ENCODE measurements at regions not wholly inside any gene's neighbourhood (a gene's known extent, or its start where the extent isn't known, plus 50 kb on each side); places are given as distances from the start of the nearest gene placed in this dataset.
"Not testable (repeated sequence)": the region's sequence is repeated elsewhere in the genome, so short reads cannot be mapped to it uniquely, and the experiment has no call there.

GRCh38 chr16:52309446-52310416 lies 237.2 kb downstream of the TOX3 start:
- DNase-seq (ENCODE audit: low spot score): no peak

GRCh38 chr16:52308051-52308450 lies 238.9 kb downstream of the TOX3 start:
- DNase-seq (ENCODE audit: low spot score): no peak

GRCh38 chr16:52301026-52301425 lies 245.9 kb downstream of the TOX3 start:
- DNase-seq (ENCODE audit: low spot score): no peak

- no peak for DNase-seq (ENCODE audit: low spot score)
Observed at GRCh38 chr16:52298769-52299168, 248.2 kb downstream of the TOX3 start.

- DNase-seq (ENCODE audit: low spot score): not testable (repeated sequence)
Observed at GRCh38 chr16:52296706-52297315, 250.1 kb downstream of the TOX3 start.

GRCh38 chr16:52296076-52296475 lies 250.9 kb downstream of the TOX3 start:
- no peak for DNase-seq (ENCODE audit: low spot score)

- DNase-seq (ENCODE audit: low spot score): no peak
Observed at GRCh38 chr16:52294660-52295059, 252.3 kb downstream of the TOX3 start.

- DNase-seq (ENCODE audit: low spot score): no peak
Observed at GRCh38 chr16:52293204-52293603, 253.7 kb downstream of the TOX3 start.

- no peak for DNase-seq (ENCODE audit: low spot score)
Observed at GRCh38 chr16:52283584-52284375, 263.2 kb downstream of the TOX3 start.

- DNase-seq (ENCODE audit: low spot score): no peak
Observed at GRCh38 chr16:52283018-52283417, 263.9 kb downstream of the TOX3 start.

- DNase-seq (ENCODE audit: low spot score): no peak
Observed at GRCh38 chr16:52280086-52280485, 266.9 kb downstream of the TOX3 start.

GRCh38 chr16:52271088-52271750 lies 275.7 kb downstream of the TOX3 start:
- DNase-seq (ENCODE audit: low spot score): no peak

- DNase-seq (ENCODE audit: low spot score): no peak
Observed at GRCh38 chr16:52265446-52265861, 281.5 kb downstream of the TOX3 start.

GRCh38 chr16:52257534-52257933 lies 289.4 kb downstream of the TOX3 start:
- DNase-seq (ENCODE audit: low spot score): no peak

- no peak for DNase-seq (ENCODE audit: low spot score)
Observed at GRCh38 chr16:52256310-52257078, 290.4 kb downstream of the TOX3 start.

GRCh38 chr16:52254746-52255145 lies 292.2 kb downstream of the TOX3 start:
- no peak for DNase-seq (ENCODE audit: low spot score)

GRCh38 chr16:52252680-52253079 lies 294.3 kb downstream of the TOX3 start:
- DNase-seq (ENCODE audit: low spot score): no peak

GRCh38 chr16:52251495-52251894 lies 295.4 kb downstream of the TOX3 start:
- DNase-seq (ENCODE audit: low spot score): no peak

GRCh38 chr16:52247737-52248136 lies 299.2 kb downstream of the TOX3 start:
- no peak for DNase-seq (ENCODE audit: low spot score)

GRCh38 chr16:52238710-52239109 lies 308.2 kb downstream of the TOX3 start:
- DNase-seq (ENCODE audit: low spot score): no peak

- no peak for DNase-seq (ENCODE audit: low spot score)
Observed at GRCh38 chr16:52237823-52238222, 309.1 kb downstream of the TOX3 start.

All from HuH-7.5 (cell line).